ENCODE measurements at regions not wholly inside any gene's neighbourhood (a gene's known extent, or its start where the extent isn't known, plus 50 kb on each side); places are given as distances from the start of the nearest gene placed in this dataset.

DNA sequence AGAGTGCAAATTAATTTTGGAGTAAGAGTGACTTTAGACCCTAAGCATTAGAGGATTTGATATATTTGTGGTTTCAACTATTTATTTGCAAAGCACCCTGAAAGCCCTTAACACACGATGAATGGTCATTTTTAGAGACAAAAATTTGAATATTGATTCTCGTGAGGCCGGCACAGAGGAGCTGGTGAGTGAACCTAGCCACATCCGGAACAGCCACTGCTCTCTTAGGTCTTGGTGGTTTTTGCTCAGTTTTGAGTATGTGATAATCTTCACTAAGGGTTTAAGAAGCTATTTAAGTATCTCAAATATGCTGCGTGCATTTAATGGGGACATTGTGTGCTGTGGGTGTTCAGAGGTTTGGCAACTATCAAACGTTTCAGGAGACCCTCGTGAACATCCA, 204.8 kb downstream of the TSN start (continued):
- no peak for TF ChIP-seq ZNF407 (IDR thresholded peaks at IDR 0.05; ENCODE audit: low read depth)

- Histone ChIP-seq H3K9me1 (ENCODE audit: control insufficient read depth, insufficient read depth, low read length) (no peaks in the 10 kb centered on the region), H3K4me3 (no peak overlapping the region), H4K20me1 (replicated peaks; ENCODE audit: control insufficient read depth, insufficient read depth, low read length) (no peaks in the 10 kb centered on the region), H3K36me3 (ENCODE audit: control insufficient read depth, insufficient read depth, low read length) (no peaks in the 10 kb centered on the region), H3K4me2 (ENCODE audit: insufficient read depth, low read length) (no peak overlapping the region), H3K9ac (ENCODE audit: insufficient read depth in 1 of 2, low read depth in 2 of 2, low read length in 2 of 2) (no peak overlapping the region), H3K27ac (ENCODE audit: extremely low read depth, low read depth, low read length) (no peak overlapping the region), H3K4me1 (replicated peaks in 1 of 2; ENCODE audit: control insufficient read depth in 2 of 2, insufficient read depth in 2 of 2, low read length in 2 of 2) (no peaks in the 10 kb centered on the region), H3K9me3 (replicated peaks; ENCODE audit: control insufficient read depth, insufficient read depth, low read depth, low read length) (no peaks in the 10 kb centered on the region), H3K27me3 (ENCODE audit: control insufficient read depth in 2 of 2, insufficient read depth in 2 of 2, low read length in 2 of 2) (peaks cover 0 to 14% of the 10 kb centered on the region in 2 experiments; a peak in 3 of 5 replicates), H3K79me2 (ENCODE audit: control insufficient read depth, insufficient read depth, low read length) (no peaks in the 10 kb centered on the region), H2AFZ (ENCODE audit: low read depth, low read length) (no peak overlapping the region)
- intact Hi-C loops (cut with micrococcal nuclease) (no loop called here), in situ Hi-C loops (cut with MboI) (no loop called here)
- ATAC-seq (no peak), FAIRE-seq (no peak), DNase-seq (ENCODE audit: extremely low read depth in 1 of 4, low spot score in 3 of 4) (no peak)
- 2% methylated on average over 5 of the region's 5 CpGs for WGBS (ENCODE audit: insufficient coverage, low coverage, missing lambda C conversion rate)
- no TSS peak for BruUV-seq (replicated peaks)
- CTCF ChIA-PET (ENCODE audit: low intra/inter-chr PET ratio), result no interaction called here
- POLR2A ChIA-PET, result no interaction called here
- TF ChIP-seq AFF1 (IDR thresholded peaks at IDR 0.05; ENCODE audit: low read depth in 1 of 2, partially characterized antibody in 2 of 2) (no peak), YY1 (IDR thresholded peaks at IDR 0.05; ENCODE audit: borderline replicate concordance in 1 of 3, control insufficient read depth in 1 of 3, extremely low read depth in 1 of 3, insufficient read depth in 3 of 3, insufficient read length in 1 of 3, insufficient replicate concordance in 2 of 3, low read depth in 1 of 3, low read length in 2 of 3) (no peak), MLLT1 (IDR thresholded peaks at IDR 0.05) (no peak)
Observed at GRCh38 chr2:121961761-121962160, 206.3 kb downstream of the TSN start.
